IMR-90 (cell line): ENCODE measurements at regions not wholly inside any gene's neighbourhood (a gene's known extent, or its start where the extent isn't known, plus 50 kb on each side); places are given as distances from the start of the nearest gene placed in this dataset.

Experiments
- ATAC-seq: fragments of 200-7000 bp; cut with Tn5 transposase; 2 replicates; pipeline ENCODE4 v1.9.1; 2020; ENCODE audit warnings: low read depth, mild to moderate bottlenecking, moderate library complexity
- BruUV-seq: library from RNA; stranded (reverse); fragments of 400-500 nt; replicated peaks from 2 replicates; lab custom pipeline; 2021; lab: Mats Ljungman, UMichigan
- CTCF ChIA-PET: fragments of 300-600 bp; formaldehyde crosslinking; extraction: SDS; loops from one replicate; lab custom pipeline; 2021; ENCODE audit warnings: antibody characterized with exemption; lab: Yijun Ruan, JAX
- POLR2A ChIA-PET: fragments of 300-600 bp; sonication (Branson Sonifier 250); formaldehyde crosslinking; loops from one replicate; lab custom pipeline; 2022; ENCODE audit warnings: antibody characterized with exemption; ENCODE audit not compliant: unreplicated experiment; lab: Charles Lee
- DNase-seq: peaks from one replicate; pipeline ENCODE4 v3.0.0; 2013
- H2AFZ ChIP-seq: replicated peaks from 2 replicates; pipeline ENCODE3; 2013; ENCODE audit warnings: low read length, mild to moderate bottlenecking; ENCODE audit not compliant: poor library complexity
- H2AK5ac ChIP-seq: 2 replicates; pipeline ENCODE4 v1.6.1; 2013; ENCODE audit warnings: low read depth, low read length, inconsistent platforms
- H2AK9ac ChIP-seq: replicated peaks from 2 replicates; pipeline ENCODE3; 2013; ENCODE audit warnings: mild to moderate bottlenecking, low read depth, low read length, moderate library complexity; ENCODE audit not compliant: poor library complexity
- H2BK120ac ChIP-seq: 2 replicates; pipeline ENCODE4 v1.6.1; 2013; ENCODE audit warnings: low read depth, low read length, inconsistent platforms
- H2BK15ac ChIP-seq: 3 replicates; pipeline ENCODE4 v1.6.1; 2013; ENCODE audit warnings: low read depth, low read length, inconsistent platforms
- H2BK20ac ChIP-seq: 2 replicates; pipeline ENCODE4 v1.6.1; 2013; ENCODE audit warnings: low read depth, mild to moderate bottlenecking, inconsistent platforms, low read length, moderate library complexity
- H2BK5ac ChIP-seq: 2 replicates; pipeline ENCODE4 v1.6.1; 2013; ENCODE audit warnings: mild to moderate bottlenecking, low read depth, low read length, inconsistent platforms; ENCODE audit not compliant: poor library complexity, severe bottlenecking
- H3K14ac ChIP-seq: replicated peaks from 2 replicates; pipeline ENCODE4 v1.6.1; 2013; ENCODE audit warnings: low read depth, low read length, inconsistent platforms
- H3K18ac ChIP-seq: 2 replicates; pipeline ENCODE4 v1.6.1; 2013; ENCODE audit warnings: low read depth, low read length, control low read depth
- H3K23ac ChIP-seq: 2 replicates; pipeline ENCODE4 v1.6.1; 2013; ENCODE audit warnings: low read depth, low read length, inconsistent platforms
- H3K27ac ChIP-seq: 2 replicates; pipeline ENCODE4 v1.5.1; 2013; ENCODE audit warnings: mild to moderate bottlenecking, control low read depth, low read length; ENCODE audit not compliant: insufficient read depth
- H3K27me3 ChIP-seq: 2 replicates; pipeline ENCODE4 v1.6.1; 2013; ENCODE audit warnings: low read length; ENCODE audit not compliant: control insufficient read depth, insufficient read depth
- H3K36me3 ChIP-seq: 2 replicates; pipeline ENCODE4 v1.6.1; 2013; ENCODE audit warnings: low read length, mixed read lengths; ENCODE audit not compliant: control insufficient read depth, insufficient read depth
- H3K4ac ChIP-seq: 2 replicates; pipeline ENCODE4 v1.6.1; 2013; ENCODE audit warnings: low read depth, low read length, inconsistent platforms
- H3K4me1 ChIP-seq: 2 replicates; pipeline ENCODE4 v1.6.1; 2013; ENCODE audit warnings: low read length, mixed read lengths; ENCODE audit not compliant: control insufficient read depth, insufficient read depth
- H3K4me2 ChIP-seq: 2 replicates; pipeline ENCODE4 v1.6.1; 2013; ENCODE audit warnings: low read depth, mild to moderate bottlenecking, control low read depth, low read length, moderate library complexity
- H3K4me3 ChIP-seq: 2 replicates; pipeline ENCODE4 v1.5.1; 2013; ENCODE audit warnings: low read depth, mild to moderate bottlenecking, control low read depth, low read length, moderate library complexity; ENCODE audit not compliant: insufficient read depth
- H3K56ac ChIP-seq: 2 replicates; pipeline ENCODE4 v1.6.1; 2013; ENCODE audit warnings: low read length, inconsistent platforms; ENCODE audit not compliant: insufficient read depth; ENCODE audit errors: extremely low read depth
- H3K79me1 ChIP-seq, 2 experiments: 2 replicates each; pipeline ENCODE4 v1.6.1; 2013; ENCODE audit warnings: low read length in 2 of 2, inconsistent platforms in 1 of 2, low read depth in 1 of 2
- H3K9ac ChIP-seq: 2 replicates; pipeline ENCODE4 v1.6.1; 2013; ENCODE audit warnings: low read depth, low read length, control low read depth
- H3K9me1 ChIP-seq: 2 replicates; pipeline ENCODE4 v1.6.1; 2013; ENCODE audit warnings: low read length, inconsistent platforms; ENCODE audit not compliant: insufficient read depth
- H3K9me3 ChIP-seq: 2 replicates; pipeline ENCODE4 v1.6.1; 2013; ENCODE audit warnings: low read length; ENCODE audit not compliant: control insufficient read depth, insufficient read depth
- H4K20me1 ChIP-seq: 2 replicates; pipeline ENCODE4 v1.6.1; 2013; ENCODE audit warnings: low read length, inconsistent platforms; ENCODE audit not compliant: insufficient read depth
- H4K5ac ChIP-seq: 2 replicates; pipeline ENCODE4 v1.6.1; 2013; ENCODE audit warnings: mild to moderate bottlenecking, low read depth, low read length, control low read depth
- H4K8ac ChIP-seq, 2 experiments: 2 replicates each; pipeline ENCODE4 v1.6.1; 2013; ENCODE audit warnings: low read depth in 2 of 2, low read length in 2 of 2, control low read depth in 1 of 2, inconsistent platforms in 1 of 2
- H4K91ac ChIP-seq: 2 replicates; pipeline ENCODE4 v1.6.1; 2013; ENCODE audit warnings: low read depth, low read length, inconsistent platforms; ENCODE audit not compliant: insufficient read depth
- BHLHE40 ChIP-seq: fragments of 150-350 bp; IDR thresholded peaks from 2 replicates; pipeline ENCODE4 v1.6.1; 2016; ENCODE audit warnings: mild to moderate bottlenecking, low read depth, low read length
- CEBPB ChIP-seq: IDR thresholded peaks from 2 replicates; pipeline ENCODE4 v1.6.1; 2012; ENCODE audit warnings: low read depth, low read length, improper control_type of control experiment
- CHD1 ChIP-seq: IDR thresholded peaks from 2 replicates; pipeline ENCODE4 v1.6.1; 2012; ENCODE audit warnings: low read depth, low read length, improper control_type of control experiment
- CTCF ChIP-seq: conservative IDR thresholded peaks from 2 replicates; pipeline ENCODE4 v1.5.1; 2012; ENCODE audit warnings: mild to moderate bottlenecking, low read depth, low read length, improper control_type of control experiment
- FOS ChIP-seq: fragments of 150-350 bp; IDR thresholded peaks from 2 replicates; pipeline ENCODE4 v1.6.1; 2016; ENCODE audit warnings: low read depth, low read length
- MAFK ChIP-seq: IDR thresholded peaks from 2 replicates; pipeline ENCODE4 v1.6.1; 2012; ENCODE audit warnings: low read depth, low read length, improper control_type of control experiment
- MAZ ChIP-seq: IDR thresholded peaks from 2 replicates; pipeline ENCODE4 v1.6.1; 2012; ENCODE audit warnings: low read depth, mild to moderate bottlenecking, low read length, improper control_type of control experiment, moderate library complexity, borderline replicate concordance
- MXI1 ChIP-seq: IDR thresholded peaks from 2 replicates; pipeline ENCODE4 v1.6.1; 2012; ENCODE audit warnings: low read depth, mild to moderate bottlenecking, low read length, moderate library complexity, borderline replicate concordance
- NFE2L2 ChIP-seq: fragments of 150-350 bp; IDR thresholded peaks from 2 replicates; pipeline ENCODE4 v1.6.1; 2016; ENCODE audit warnings: low read depth, mild to moderate bottlenecking, low read length
- POLR2A ChIP-seq: IDR thresholded peaks from 2 replicates; pipeline ENCODE4 v1.6.1; 2012; ENCODE audit warnings: mild to moderate bottlenecking, low read depth, low read length
- RAD21 ChIP-seq: IDR thresholded peaks from 2 replicates; pipeline ENCODE4 v1.6.1; 2012; ENCODE audit warnings: low read length, improper control_type of control experiment
- RCOR1 ChIP-seq: IDR thresholded peaks from 2 replicates; pipeline ENCODE4 v1.6.1; 2012; ENCODE audit warnings: mild to moderate bottlenecking, low read length, improper control_type of control experiment; ENCODE audit not compliant: insufficient replicate concordance
- RFX5 ChIP-seq: IDR thresholded peaks from 2 replicates; pipeline ENCODE4 v1.8.0; 2012; ENCODE audit warnings: low read depth, mild to moderate bottlenecking, low read length, moderate library complexity
- SMC3 ChIP-seq: fragments of 150-350 bp; IDR thresholded peaks from 2 replicates; pipeline ENCODE4 v1.6.1; 2016; ENCODE audit warnings: low read depth, mild to moderate bottlenecking, antibody characterized with exemption, low read length, moderate library complexity
- USF2 ChIP-seq: fragments of 150-350 bp; IDR thresholded peaks from 2 replicates; pipeline ENCODE4 v1.6.1; 2017; ENCODE audit warnings: mild to moderate bottlenecking, antibody characterized with exemption, low read length, low read depth
- WGBS, 2 experiments: methylation state at CpG; one replicate each; pipeline versions ENCODE4 v1.1.5 to v1.1.7; 2013; ENCODE audit warnings: missing lambda C conversion rate in 2 of 2; ENCODE audit not compliant: insufficient read length in 1 of 2; ENCODE audit errors: extremely low coverage in 2 of 2; 5-methylcytosine and 5-hydroxymethylcytosine counted together
- dilution Hi-C: fragments of 300-500 bp; cut with HindIII; formaldehyde crosslinking; loops from one replicate; pipeline ENCODE4 v1.14.3; 2018; ENCODE audit warnings: low sequenced_read_pairs; ENCODE audit not compliant: unreplicated experiment
- in situ Hi-C: fragments of 300-500 bp; cut with MboI; formaldehyde crosslinking; loops from 3 replicates; pipeline ENCODE4 v1.14.3; 2019; ENCODE audit warnings: low sequenced_read_pairs, inconsistent platforms, mixed read lengths
- intact Hi-C: fragments of 100-400 bp; cut with micrococcal nuclease; formaldehyde crosslinking; loops from 2 replicates; pipeline ENCODE4 v1.10.0; 2022
- TF ChIP-seq, protein P1 (sequence below): fragments of 150-350 bp; IDR thresholded peaks from 2 replicates; pipeline ENCODE4 v1.6.1; 2016; ENCODE audit warnings: low read depth, mild to moderate bottlenecking, low read length, moderate library complexity, borderline replicate concordance

- no peak for DNase-seq
- CTCF ChIA-PET = no interaction called here
- dilution Hi-C loops = no loop called here
Measured at GRCh38 chr16:63192980-63193379, 1156.7 kb upstream of the CDH8 start.

More at GRCh38 chr16:63192980-63193379, 1156.7 kb upstream of the CDH8 start:
- Histone ChIP-seq H2BK120ac (no peak overlapping the region), H3K9ac (no peak overlapping the region), H3K9me1 (no peaks in the 10 kb centered on the region), H3K9me3 (no peaks in the 10 kb centered on the region), H2AK5ac (no peak overlapping the region), H2AK9ac (no peak overlapping the region), H2AFZ (no peak overlapping the region), H4K8ac (no peak overlapping the region), H3K23ac (no peak overlapping the region), H4K5ac (no peak overlapping the region), H3K27me3 (no peaks in the 10 kb centered on the region), H4K91ac (no peak overlapping the region), H3K56ac (no peak overlapping the region), H3K4ac (no peak overlapping the region), H2BK15ac (no peak overlapping the region), H2BK5ac (no peak overlapping the region), H3K4me2 (no peak overlapping the region), H3K4me3 (no peak overlapping the region), H3K18ac (no peak overlapping the region), H3K36me3 (no peaks in the 10 kb centered on the region), H3K27ac (no peak overlapping the region), H3K14ac (no peak overlapping the region), H3K79me1 (no peaks in the 10 kb centered on the region), H3K4me1 (no peaks in the 10 kb centered on the region), H2BK20ac (no peak overlapping the region), H4K20me1 (no peaks in the 10 kb centered on the region)
- WGBS, 2 experiments = no CpG with 5 or more reads among the region's 3 CpGs
- no TSS peak for BruUV-seq
- POLR2A ChIA-PET = no interaction called here
- no peak for ATAC-seq
- no peak for TF ChIP-seq RAD21
- no peak for TF ChIP-seq SMC3
- no peak for TF ChIP-seq MXI1
- TF ChIP-seq RFX5 = no peak
- TF ChIP-seq, protein P1, sequence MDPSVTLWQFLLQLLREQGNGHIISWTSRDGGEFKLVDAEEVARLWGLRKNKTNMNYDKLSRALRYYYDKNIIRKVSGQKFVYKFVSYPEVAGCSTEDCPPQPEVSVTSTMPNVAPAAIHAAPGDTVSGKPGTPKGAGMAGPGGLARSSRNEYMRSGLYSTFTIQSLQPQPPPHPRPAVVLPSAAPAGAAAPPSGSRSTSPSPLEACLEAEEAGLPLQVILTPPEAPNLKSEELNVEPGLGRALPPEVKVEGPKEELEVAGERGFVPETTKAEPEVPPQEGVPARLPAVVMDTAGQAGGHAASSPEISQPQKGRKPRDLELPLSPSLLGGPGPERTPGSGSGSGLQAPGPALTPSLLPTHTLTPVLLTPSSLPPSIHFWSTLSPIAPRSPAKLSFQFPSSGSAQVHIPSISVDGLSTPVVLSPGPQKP = no peak
- no peak for TF ChIP-seq USF2
- TF ChIP-seq CTCF = no peak
- TF ChIP-seq POLR2A = no peak
- no peak for TF ChIP-seq CHD1
- no peak for TF ChIP-seq FOS
- TF ChIP-seq BHLHE40 = no peak
- TF ChIP-seq MAZ = no peak
- no peak for TF ChIP-seq NFE2L2
- no peak for TF ChIP-seq RCOR1
- no peak for TF ChIP-seq CEBPB
- no peak for TF ChIP-seq MAFK
- in situ Hi-C loops = no loop called here
- intact Hi-C loops = no loop called here
